HUES6 (cell line): ENCODE measurements at regions not wholly inside any gene's neighbourhood (a gene's known extent, or its start where the extent isn't known, plus 50 kb on each side); places are given as distances from the start of the nearest gene placed in this dataset.
"Not testable (repeated sequence)": the region's sequence is repeated elsewhere in the genome, so short reads cannot be mapped to it uniquely, and the experiment has no call there.

ENCODE experiments used
- H3K27ac ChIP-seq: 2 replicates; pipeline ENCODE4 v1.7.0; 2013; ENCODE audit warnings: low read depth, mild to moderate bottlenecking, low read length, inconsistent platforms
- H3K27me3 ChIP-seq: 2 replicates; pipeline ENCODE4 v1.6.1; 2013; ENCODE audit warnings: low read length; ENCODE audit not compliant: control insufficient read depth, insufficient read depth
- H3K36me3 ChIP-seq: 2 replicates; pipeline ENCODE4 v1.6.1; 2013; ENCODE audit warnings: low read length; ENCODE audit not compliant: control insufficient read depth, insufficient read depth
- H3K4me1 ChIP-seq: 2 replicates; pipeline ENCODE4 v1.6.1; 2013; ENCODE audit warnings: low read length; ENCODE audit not compliant: control insufficient read depth, insufficient read depth
- H3K4me3 ChIP-seq: 2 replicates; pipeline ENCODE4 v1.5.1; 2013; ENCODE audit warnings: low read depth, low read length
- H3K9ac ChIP-seq: one replicate; pipeline ENCODE4 v1.6.1; 2013; ENCODE audit warnings: mild to moderate bottlenecking, low read length
- H3K9me3 ChIP-seq: 2 replicates; pipeline ENCODE4 v1.6.1; 2013; ENCODE audit warnings: low read depth, low read length; ENCODE audit not compliant: control insufficient read depth, insufficient read depth

GRCh38 chr2:65611488-65611887 is 179.1 kb upstream of the SPRED2 start:
- peaks cover 4% of the 10 kb centered on the region; the same call in 1 of the 2 replicates for H3K9me3 ChIP-seq
- H3K4me1 ChIP-seq: peaks cover 16% of the 10 kb centered on the region
- no peaks in the 10 kb centered on the region for H3K36me3 ChIP-seq
- H3K27me3 ChIP-seq: no peaks in the 10 kb centered on the region
- H3K27ac ChIP-seq: no peak overlapping the region
- H3K9ac ChIP-seq: no peak overlapping the region
- H3K4me3 ChIP-seq: no peak overlapping the region

GRCh38 chr2:65608916-65609315 is 176.5 kb upstream of the SPRED2 start:
- Histone ChIP-seq H3K4me1 (peaks cover 21% of the 10 kb centered on the region), H3K27ac (no peak overlapping the region), H3K9me3 (no peaks in the 10 kb centered on the region), H3K27me3 (no peaks in the 10 kb centered on the region), H3K4me3 (no peak overlapping the region), H3K9ac (no peak overlapping the region), H3K36me3 (no peaks in the 10 kb centered on the region)

GRCh38 chr2:65608466-65608865 is 176.1 kb upstream of the SPRED2 start:
- Histone ChIP-seq H3K27me3 (no peaks in the 10 kb centered on the region), H3K9me3 (no peaks in the 10 kb centered on the region), H3K4me1 (peaks cover 21% of the 10 kb centered on the region), H3K4me3 (no peak overlapping the region), H3K9ac (no peak overlapping the region), H3K36me3 (no peaks in the 10 kb centered on the region), H3K27ac (no peak overlapping the region)

DNA sequence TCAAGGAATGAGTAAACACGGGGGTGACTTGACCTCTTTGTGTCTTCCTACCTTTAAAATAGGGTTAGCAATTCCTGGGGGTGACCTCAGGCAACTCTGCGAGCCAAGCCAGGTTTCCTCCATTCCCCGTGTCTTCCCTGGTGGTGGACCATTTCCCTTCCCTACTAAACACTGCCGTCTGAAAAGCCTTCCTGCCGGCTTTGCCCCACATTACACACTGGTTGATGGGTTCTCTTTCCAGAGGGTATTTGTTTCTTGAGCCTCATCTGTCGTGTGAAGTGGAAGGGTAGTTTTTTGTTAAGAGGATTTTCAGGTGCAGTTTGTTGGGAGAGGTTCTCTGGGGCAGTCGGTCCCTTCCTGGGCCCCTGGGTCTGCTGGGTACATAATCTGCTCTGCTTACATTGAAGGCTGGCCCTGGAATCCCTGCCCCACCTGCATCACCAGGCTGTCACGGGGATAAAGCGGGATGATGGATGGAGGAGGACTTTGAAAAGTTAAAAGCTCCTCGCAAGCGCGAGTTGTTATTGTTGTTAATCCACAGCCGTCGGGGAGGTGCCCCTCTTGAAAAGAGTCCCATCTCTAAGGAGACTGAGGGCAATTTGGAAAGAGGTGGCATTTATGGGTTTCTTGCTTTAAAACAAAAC is 175.4 kb upstream of the SPRED2 start:
- Histone ChIP-seq H3K4me1 (peaks cover 15% of the 10 kb centered on the region), H3K27ac (no peak overlapping the region)

GRCh38 chr2:65605743-65606058 is 173.3 kb upstream of the SPRED2 start:
- peaks cover 8% of the 10 kb centered on the region; the same call in 1 of the 2 replicates for H3K4me1 ChIP-seq
- H3K27me3 ChIP-seq: no peaks in the 10 kb centered on the region
- H3K36me3 ChIP-seq: no peaks in the 10 kb centered on the region
- no peak overlapping the region for H3K4me3 ChIP-seq
- no peaks in the 10 kb centered on the region for H3K9me3 ChIP-seq
- no peak overlapping the region for H3K27ac ChIP-seq
- no peak overlapping the region for H3K9ac ChIP-seq

More for the DNA sequence above, 175.4 kb upstream of the SPRED2 start:
- no peaks in the 10 kb centered on the region for H3K27me3 ChIP-seq
- H3K4me3 ChIP-seq: no peak overlapping the region
- H3K36me3 ChIP-seq: no peaks in the 10 kb centered on the region
- no peaks in the 10 kb centered on the region for H3K9me3 ChIP-seq
- no peak overlapping the region for H3K9ac ChIP-seq

DNA sequence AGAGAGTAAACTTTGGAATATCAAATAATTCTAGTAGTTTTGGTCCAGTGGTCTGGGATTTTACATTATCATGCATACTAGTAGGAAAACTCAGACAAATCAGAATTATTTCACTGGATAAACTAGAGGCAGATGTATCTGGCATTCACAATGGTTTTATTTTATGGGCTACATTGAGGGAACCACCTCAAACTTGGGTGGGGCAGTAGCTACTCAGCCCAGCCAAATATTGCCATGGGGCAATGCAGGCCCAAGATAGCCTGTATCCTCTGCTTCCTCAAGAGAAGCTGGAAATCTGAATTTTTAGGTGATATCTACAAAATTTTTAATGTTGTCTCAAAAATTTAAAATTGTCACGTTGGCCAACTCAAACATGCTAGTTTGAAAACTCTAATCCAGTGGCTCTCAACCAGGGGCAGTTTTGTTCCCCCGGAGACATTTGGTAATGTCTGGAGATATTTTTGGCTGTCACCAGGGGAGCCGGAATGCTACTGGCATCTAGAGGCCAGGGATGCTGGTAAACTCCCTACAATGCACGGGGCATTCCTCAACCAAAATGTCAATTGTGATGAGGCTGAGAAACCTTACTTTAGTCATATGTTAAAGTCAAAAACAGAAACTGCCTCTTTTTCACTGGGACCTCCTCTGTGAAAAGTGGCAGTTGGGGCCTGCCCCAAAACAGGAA is 172.8 kb upstream of the SPRED2 start:
- no peak overlapping the region for H3K4me3 ChIP-seq
- no peak overlapping the region for H3K9ac ChIP-seq
- peaks cover 8% of the 10 kb centered on the region; the same call in 1 of the 2 replicates for H3K4me1 ChIP-seq
- no peaks in the 10 kb centered on the region for H3K27me3 ChIP-seq
- H3K27ac ChIP-seq: no peak overlapping the region
- no peaks in the 10 kb centered on the region for H3K9me3 ChIP-seq
- no peaks in the 10 kb centered on the region for H3K36me3 ChIP-seq

DNA sequence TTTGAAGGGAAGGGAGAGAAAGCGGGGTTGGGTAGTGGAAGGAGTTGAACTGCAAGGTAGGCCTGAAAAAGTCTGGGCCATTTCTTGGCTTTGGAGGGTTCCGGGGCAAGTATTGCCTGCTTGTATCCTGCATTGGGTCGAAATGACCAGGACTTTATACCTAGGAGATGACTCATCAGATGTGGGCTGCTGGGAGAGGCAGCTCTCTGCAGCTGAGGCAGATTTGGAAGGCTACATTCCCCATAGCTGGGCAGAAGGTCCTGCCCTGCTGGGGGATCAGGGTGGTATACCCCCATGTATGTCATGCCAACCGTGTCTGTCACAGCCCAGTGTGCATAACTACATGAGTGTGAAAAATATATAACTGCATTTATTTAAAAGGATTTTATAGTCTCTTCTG is 171.8 kb upstream of the SPRED2 start:
- Histone ChIP-seq H3K36me3 (no peaks in the 10 kb centered on the region), H3K27me3 (no peaks in the 10 kb centered on the region), H3K9ac (no peak overlapping the region), H3K4me3 (no peak overlapping the region), H3K9me3 (no peaks in the 10 kb centered on the region), H3K27ac (no peak overlapping the region), H3K4me1 (peaks cover 11% of the 10 kb centered on the region; the same call in 1 of the 2 replicates)

DNA sequence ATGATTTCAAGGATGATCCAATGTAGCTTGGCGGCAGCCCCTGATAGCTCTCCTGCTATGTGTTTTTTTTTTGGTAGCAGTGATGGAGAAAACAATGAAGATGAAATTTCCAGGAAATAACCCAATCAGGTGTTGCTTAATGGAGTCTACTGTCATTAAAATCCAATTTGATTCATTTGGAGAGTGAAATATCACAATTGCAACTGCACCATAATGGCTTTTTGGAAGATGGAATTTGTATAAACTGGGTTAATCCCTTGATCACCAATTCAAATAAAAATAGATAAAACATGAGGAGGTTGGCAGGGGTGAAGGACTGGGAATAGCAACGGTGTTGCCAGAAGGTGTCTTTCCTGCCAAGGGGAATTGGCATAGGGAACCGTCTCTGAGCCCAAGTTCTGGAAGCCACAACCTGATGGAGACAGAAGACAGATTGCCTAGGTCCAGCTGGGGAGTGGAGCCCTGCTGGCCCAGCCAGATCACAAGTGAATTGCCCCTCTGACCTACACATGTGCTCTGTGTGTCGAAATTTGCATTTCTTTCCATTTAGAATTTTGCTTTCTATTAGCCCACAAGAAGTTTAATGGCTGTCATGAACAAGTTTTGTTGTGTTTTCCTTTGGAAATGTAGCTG is 170.3 kb upstream of the SPRED2 start:
- no peaks in the 10 kb centered on the region for H3K36me3 ChIP-seq
- H3K4me3 ChIP-seq: no peak overlapping the region
- peaks cover 11% of the 10 kb centered on the region; the same call in 1 of the 2 replicates for H3K4me1 ChIP-seq
- H3K27ac ChIP-seq: no peak overlapping the region
- no peaks in the 10 kb centered on the region for H3K9me3 ChIP-seq
- H3K27me3 ChIP-seq: no peaks in the 10 kb centered on the region
- no peak overlapping the region for H3K9ac ChIP-seq

DNA sequence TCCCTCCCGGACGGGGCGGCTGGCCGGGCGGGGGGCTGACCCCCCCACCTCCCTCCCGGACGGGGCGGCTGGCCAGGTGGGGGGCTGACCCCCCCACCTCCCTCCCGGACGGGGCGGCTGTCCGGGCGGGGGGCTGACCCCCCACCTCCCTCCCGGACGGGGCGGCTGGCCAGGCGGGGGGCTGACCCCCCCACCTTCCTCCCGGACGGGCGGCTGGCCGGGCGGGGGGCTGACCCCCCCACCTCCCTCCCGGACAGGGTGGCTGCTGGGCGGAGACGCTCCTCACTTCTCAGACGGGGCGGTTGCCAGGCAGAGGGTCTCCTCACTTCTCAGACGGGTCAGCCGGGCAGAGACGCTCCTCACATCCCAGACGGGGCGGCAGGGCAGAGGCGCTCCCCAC is 168.5 kb upstream of the SPRED2 start:
- H3K4me1 ChIP-seq, H3K36me3 ChIP-seq, H3K27ac ChIP-seq, H3K27me3 ChIP-seq, H3K9me3 ChIP-seq, H3K4me3 ChIP-seq, H3K9ac ChIP-seq: not testable (repeated sequence)

- H3K36me3 ChIP-seq, H3K4me1 ChIP-seq, H3K9me3 ChIP-seq, H3K27me3 ChIP-seq, H3K27ac ChIP-seq, H3K4me3 ChIP-seq, H3K9ac ChIP-seq: not testable (repeated sequence)
Observed at GRCh38 chr2:65600351-65600750, 168.0 kb upstream of the SPRED2 start.

DNA sequence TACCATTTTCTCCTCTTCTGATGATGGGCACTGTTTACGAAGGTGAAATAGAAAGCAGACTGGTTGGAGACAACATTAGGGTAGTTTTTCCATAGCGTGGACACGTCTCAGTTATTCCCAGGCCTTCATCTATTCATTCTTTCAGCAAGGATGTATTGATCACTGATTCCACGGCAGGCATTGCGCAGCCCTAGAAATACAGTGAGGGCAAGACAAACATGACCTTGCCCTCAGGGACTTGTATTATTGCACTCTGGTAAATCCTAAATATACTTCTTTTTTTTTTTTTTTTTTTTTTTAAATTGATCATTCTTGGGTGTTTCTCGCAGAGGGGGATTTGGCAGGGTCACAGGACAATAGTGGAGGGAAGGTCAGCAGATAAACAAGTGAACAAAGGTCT is 167.3 kb upstream of the SPRED2 start:
- H3K27me3 ChIP-seq: no peaks in the 10 kb centered on the region
- no peak overlapping the region for H3K9ac ChIP-seq
- H3K4me3 ChIP-seq: no peak overlapping the region
- H3K27ac ChIP-seq: no peak overlapping the region
- H3K9me3 ChIP-seq: no peaks in the 10 kb centered on the region
- H3K4me1 ChIP-seq: peaks cover 3% of the 10 kb centered on the region; the same call in 1 of the 2 replicates
- no peaks in the 10 kb centered on the region for H3K36me3 ChIP-seq
